Panc1 (cell line): ENCODE measurements at regions not wholly inside any gene's neighbourhood (a gene's known extent, or its start where the extent isn't known, plus 50 kb on each side); places are given as distances from the start of the nearest gene placed in this dataset.

ENCODE experiments used
- CTCF ChIP-seq: fragments of 450-650 bp; IDR thresholded peaks from 2 replicates; pipeline ENCODE4 v1.5.1; 2017; ENCODE audit warnings: mild to moderate bottlenecking
- POLR2AphosphoS5 ChIP-seq: IDR thresholded peaks from 2 replicates; pipeline ENCODE4 v1.6.1; 2012; ENCODE audit warnings: mild to moderate bottlenecking, low read depth, low read length, moderate library complexity
- REST ChIP-seq, 2 experiments: IDR thresholded peaks; 2 replicates each; pipeline ENCODE4 v1.6.1; 2011 to 2012; ENCODE audit warnings: low read depth in 2 of 2, control low read depth in 1 of 2, low read length in 1 of 2, mild to moderate bottlenecking in 1 of 2, moderate library complexity in 1 of 2; ENCODE audit not compliant: insufficient read depth in 1 of 2
- SIN3A ChIP-seq: IDR thresholded peaks from 2 replicates; pipeline ENCODE4 v1.6.1; 2012; ENCODE audit warnings: low read depth, mild to moderate bottlenecking, low read length, moderate library complexity, borderline replicate concordance; ENCODE audit not compliant: insufficient read depth
- TCF7L2 ChIP-seq: IDR thresholded peaks from 2 replicates; pipeline ENCODE4 v1.6.1; 2011; ENCODE audit warnings: mild to moderate bottlenecking, low read depth, low read length, inconsistent platforms

- TF ChIP-seq CTCF: no peak
- TF ChIP-seq POLR2AphosphoS5: no peak
- TF ChIP-seq TCF7L2: no peak
- no peak for TF ChIP-seq SIN3A
- TF ChIP-seq REST (IDR thresholded peaks at IDR 0.05; ENCODE audit: insufficient read depth in 1 of 2, low read depth in 2 of 2, low read length in 1 of 2): no peak
These were observed 84.4 kb upstream of the NR2F2 start for GRCh38 chr15:96246057-96246456.
